ENCODE measurements at regions not wholly inside any gene's neighbourhood (a gene's known extent, or its start where the extent isn't known, plus 50 kb on each side); places are given as distances from the start of the nearest gene placed in this dataset.

DNA sequence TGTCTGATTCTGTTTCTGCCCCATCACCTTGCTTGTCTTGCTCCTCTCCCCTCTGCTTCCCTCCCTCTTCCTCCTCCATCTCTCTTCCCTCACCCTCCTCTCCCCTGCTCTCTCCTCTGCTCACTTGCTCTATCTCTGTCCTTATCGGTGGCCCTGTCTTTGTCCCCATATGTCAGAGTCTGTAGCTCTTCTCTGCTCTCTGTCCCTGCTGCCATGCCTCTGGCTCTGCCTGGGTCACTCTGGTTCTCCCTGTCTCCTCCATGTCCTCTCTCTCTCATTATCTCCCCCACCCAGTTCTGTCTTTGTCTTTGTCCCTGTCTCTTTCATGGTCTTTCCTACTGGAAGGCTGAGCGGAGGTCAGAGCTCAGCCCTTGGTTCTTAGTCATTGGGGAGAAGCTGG, 169.1 kb upstream of the NLRP1 start (continued):
- TF ChIP-seq, protein P1, sequence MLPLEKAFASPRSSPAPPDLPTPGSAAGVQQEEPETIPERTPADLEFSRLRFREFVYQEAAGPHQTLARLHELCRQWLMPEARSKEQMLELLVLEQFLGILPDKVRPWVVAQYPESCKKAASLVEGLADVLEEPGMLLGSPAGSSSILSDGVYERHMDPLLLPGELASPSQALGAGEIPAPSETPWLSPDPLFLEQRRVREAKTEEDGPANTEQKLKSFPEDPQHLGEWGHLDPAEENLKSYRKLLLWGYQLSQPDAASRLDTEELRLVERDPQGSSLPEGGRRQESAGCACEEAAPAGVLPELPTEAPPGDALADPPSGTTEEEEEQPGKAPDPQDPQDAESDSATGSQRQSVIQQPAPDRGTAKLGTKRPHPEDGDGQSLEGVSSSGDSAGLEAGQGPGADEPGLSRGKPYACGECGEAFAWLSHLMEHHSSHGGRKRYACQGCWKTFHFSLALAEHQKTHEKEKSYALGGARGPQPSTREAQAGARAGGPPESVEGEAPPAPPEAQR (CRISPR knock-in tag; IDR thresholded peaks at IDR 0.05), result no peak
- no peak for TF ChIP-seq ZNF232 (CRISPR knock-in tag; IDR thresholded peaks at IDR 0.05)
- TF ChIP-seq JAZF1 (CRISPR knock-in tag; IDR thresholded peaks at IDR 0.05), result no peak
- TF ChIP-seq HMGA2 (CRISPR knock-in tag; IDR thresholded peaks at IDR 0.05), result no peak

GRCh38 chr17:5757314-5757907, 173.1 kb upstream of the NLRP1 start:
- no peak for DNase-seq (ENCODE audit: low spot score)
- Mint-ChIP-seq H3K9me3 (peaks cover 5% of the 10 kb centered on the region; the same call in 1 of the 2 replicates), H3K4me1 (no peaks in the 10 kb centered on the region), H3K36me3 (no peaks in the 10 kb centered on the region), H3K27ac (no peak overlapping the region), H3K4me3 (no peak overlapping the region), H3K27me3 (ENCODE audit: low read depth) (peaks cover 3% of the 10 kb centered on the region; the same call in 1 of the 2 replicates)
- no peak for ATAC-seq
- POLR2A ChIA-PET, result interaction anchor here (0.5 kb wide), 1 partner anchor 553 kb away, joined by 3 read pairs; no protein-coding TSS in a partner anchor
- TF ChIP-seq IRF2 (CRISPR knock-in tag; IDR thresholded peaks at IDR 0.05; ENCODE audit: borderline replicate concordance, low read depth) (no peak), ATF1 (CRISPR knock-in tag; IDR thresholded peaks at IDR 0.05) (no peak), GABPB1 (CRISPR knock-in tag; IDR thresholded peaks at IDR 0.05) (no peak), EMX1 (CRISPR knock-in tag; IDR thresholded peaks at IDR 0.05) (no peak), NR1H2 (CRISPR knock-in tag; IDR thresholded peaks at IDR 0.05) (no peak), ZNF532 (CRISPR knock-in tag; IDR thresholded peaks at IDR 0.05; ENCODE audit: borderline replicate concordance) (no peak), TCF7 (CRISPR knock-in tag; IDR thresholded peaks at IDR 0.05; ENCODE audit: low read depth) (no peak), ZNF232 (CRISPR knock-in tag; IDR thresholded peaks at IDR 0.05) (no peak), TEAD4 (CRISPR knock-in tag; IDR thresholded peaks at IDR 0.05) (no peak), NR2C2 (CRISPR knock-in tag; IDR thresholded peaks at IDR 0.05) (no peak), JAZF1 (CRISPR knock-in tag; IDR thresholded peaks at IDR 0.05) (no peak), ZNF317 (CRISPR knock-in tag; IDR thresholded peaks at IDR 0.05; ENCODE audit: borderline replicate concordance, low read depth) (no peak), ESRRA (CRISPR knock-in tag; IDR thresholded peaks at IDR 0.05; ENCODE audit: borderline replicate concordance) (no peak)
- TF ChIP-seq, protein P2, sequence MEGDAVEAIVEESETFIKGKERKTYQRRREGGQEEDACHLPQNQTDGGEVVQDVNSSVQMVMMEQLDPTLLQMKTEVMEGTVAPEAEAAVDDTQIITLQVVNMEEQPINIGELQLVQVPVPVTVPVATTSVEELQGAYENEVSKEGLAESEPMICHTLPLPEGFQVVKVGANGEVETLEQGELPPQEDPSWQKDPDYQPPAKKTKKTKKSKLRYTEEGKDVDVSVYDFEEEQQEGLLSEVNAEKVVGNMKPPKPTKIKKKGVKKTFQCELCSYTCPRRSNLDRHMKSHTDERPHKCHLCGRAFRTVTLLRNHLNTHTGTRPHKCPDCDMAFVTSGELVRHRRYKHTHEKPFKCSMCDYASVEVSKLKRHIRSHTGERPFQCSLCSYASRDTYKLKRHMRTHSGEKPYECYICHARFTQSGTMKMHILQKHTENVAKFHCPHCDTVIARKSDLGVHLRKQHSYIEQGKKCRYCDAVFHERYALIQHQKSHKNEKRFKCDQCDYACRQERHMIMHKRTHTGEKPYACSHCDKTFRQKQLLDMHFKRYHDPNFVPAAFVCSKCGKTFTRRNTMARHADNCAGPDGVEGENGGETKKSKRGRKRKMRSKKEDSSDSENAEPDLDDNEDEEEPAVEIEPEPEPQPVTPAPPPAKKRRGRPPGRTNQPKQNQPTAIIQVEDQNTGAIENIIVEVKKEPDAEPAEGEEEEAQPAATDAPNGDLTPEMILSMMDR (IDR thresholded peaks at IDR 0.05), result no peak
- TF ChIP-seq, protein P3, sequence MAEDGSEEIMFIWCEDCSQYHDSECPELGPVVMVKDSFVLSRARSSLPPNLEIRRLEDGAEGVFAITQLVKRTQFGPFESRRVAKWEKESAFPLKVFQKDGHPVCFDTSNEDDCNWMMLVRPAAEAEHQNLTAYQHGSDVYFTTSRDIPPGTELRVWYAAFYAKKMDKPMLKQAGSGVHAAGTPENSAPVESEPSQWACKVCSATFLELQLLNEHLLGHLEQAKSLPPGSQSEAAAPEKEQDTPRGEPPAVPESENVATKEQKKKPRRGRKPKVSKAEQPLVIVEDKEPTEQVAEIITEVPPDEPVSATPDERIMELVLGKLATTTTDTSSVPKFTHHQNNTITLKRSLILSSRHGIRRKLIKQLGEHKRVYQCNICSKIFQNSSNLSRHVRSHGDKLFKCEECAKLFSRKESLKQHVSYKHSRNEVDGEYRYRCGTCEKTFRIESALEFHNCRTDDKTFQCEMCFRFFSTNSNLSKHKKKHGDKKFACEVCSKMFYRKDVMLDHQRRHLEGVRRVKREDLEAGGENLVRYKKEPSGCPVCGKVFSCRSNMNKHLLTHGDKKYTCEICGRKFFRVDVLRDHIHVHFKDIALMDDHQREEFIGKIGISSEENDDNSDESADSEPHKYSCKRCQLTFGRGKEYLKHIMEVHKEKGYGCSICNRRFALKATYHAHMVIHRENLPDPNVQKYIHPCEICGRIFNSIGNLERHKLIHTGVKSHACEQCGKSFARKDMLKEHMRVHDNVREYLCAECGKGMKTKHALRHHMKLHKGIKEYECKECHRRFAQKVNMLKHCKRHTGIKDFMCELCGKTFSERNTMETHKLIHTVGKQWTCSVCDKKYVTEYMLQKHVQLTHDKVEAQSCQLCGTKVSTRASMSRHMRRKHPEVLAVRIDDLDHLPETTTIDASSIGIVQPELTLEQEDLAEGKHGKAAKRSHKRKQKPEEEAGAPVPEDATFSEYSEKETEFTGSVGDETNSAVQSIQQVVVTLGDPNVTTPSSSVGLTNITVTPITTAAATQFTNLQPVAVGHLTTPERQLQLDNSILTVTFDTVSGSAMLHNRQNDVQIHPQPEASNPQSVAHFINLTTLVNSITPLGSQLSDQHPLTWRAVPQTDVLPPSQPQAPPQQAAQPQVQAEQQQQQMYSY (CRISPR knock-in tag; IDR thresholded peaks at IDR 0.05), result no peak
- TF ChIP-seq, protein P4, sequence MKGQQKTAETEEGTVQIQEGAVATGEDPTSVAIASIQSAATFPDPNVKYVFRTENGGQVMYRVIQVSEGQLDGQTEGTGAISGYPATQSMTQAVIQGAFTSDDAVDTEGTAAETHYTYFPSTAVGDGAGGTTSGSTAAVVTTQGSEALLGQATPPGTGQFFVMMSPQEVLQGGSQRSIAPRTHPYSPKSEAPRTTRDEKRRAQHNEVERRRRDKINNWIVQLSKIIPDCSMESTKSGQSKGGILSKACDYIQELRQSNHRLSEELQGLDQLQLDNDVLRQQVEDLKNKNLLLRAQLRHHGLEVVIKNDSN (CRISPR knock-in tag; IDR thresholded peaks at IDR 0.05), result no peak
- CTCF ChIA-PET, result interaction anchor here (0.8 to 1.1 kb wide), 2 partner anchors 36 to 312 kb away, joined by 3 read pairs; no protein-coding TSS in a partner anchor
